H1 (cell line): ENCODE measurements at regions not wholly inside any gene's neighbourhood (a gene's known extent, or its start where the extent isn't known, plus 50 kb on each side); places are given as distances from the start of the nearest gene placed in this dataset.

ENCODE experiments used
- CHD2 ChIP-seq: IDR thresholded peaks from 2 replicates; pipeline ENCODE4 v1.6.1; 2012; ENCODE audit warnings: low read length, improper control_type of control experiment
- CTCF ChIP-seq, 3 experiments: IDR thresholded peaks; 1 replicate in 2 of 3; 2 replicates in 1 of 3; pipeline versions ENCODE4 v1.5.1 to v1.6.1; 2011; ENCODE audit warnings: low read length in 3 of 3, mild to moderate bottlenecking in 3 of 3, inconsistent platforms in 2 of 3, low read depth in 1 of 3, moderate library complexity in 1 of 3; ENCODE audit not compliant: insufficient read depth in 1 of 3; ENCODE audit errors: control extremely low read depth in 1 of 3
- EP300 ChIP-seq, 2 experiments: IDR thresholded peaks; 1 replicate in 1 of 2; 2 replicates in 1 of 2; pipeline ENCODE4 v1.6.1; 2011 to 2012; ENCODE audit warnings: low read depth in 2 of 2, low read length in 2 of 2, mild to moderate bottlenecking in 2 of 2, borderline replicate concordance in 1 of 2, inconsistent platforms in 1 of 2, moderate library complexity in 1 of 2
- RXRA ChIP-seq: IDR thresholded peaks from 2 replicates; pipeline ENCODE4 v1.6.1; 2011; ENCODE audit warnings: low read depth, mild to moderate bottlenecking, low read length, moderate library complexity; ENCODE audit not compliant: insufficient read depth

DNA sequence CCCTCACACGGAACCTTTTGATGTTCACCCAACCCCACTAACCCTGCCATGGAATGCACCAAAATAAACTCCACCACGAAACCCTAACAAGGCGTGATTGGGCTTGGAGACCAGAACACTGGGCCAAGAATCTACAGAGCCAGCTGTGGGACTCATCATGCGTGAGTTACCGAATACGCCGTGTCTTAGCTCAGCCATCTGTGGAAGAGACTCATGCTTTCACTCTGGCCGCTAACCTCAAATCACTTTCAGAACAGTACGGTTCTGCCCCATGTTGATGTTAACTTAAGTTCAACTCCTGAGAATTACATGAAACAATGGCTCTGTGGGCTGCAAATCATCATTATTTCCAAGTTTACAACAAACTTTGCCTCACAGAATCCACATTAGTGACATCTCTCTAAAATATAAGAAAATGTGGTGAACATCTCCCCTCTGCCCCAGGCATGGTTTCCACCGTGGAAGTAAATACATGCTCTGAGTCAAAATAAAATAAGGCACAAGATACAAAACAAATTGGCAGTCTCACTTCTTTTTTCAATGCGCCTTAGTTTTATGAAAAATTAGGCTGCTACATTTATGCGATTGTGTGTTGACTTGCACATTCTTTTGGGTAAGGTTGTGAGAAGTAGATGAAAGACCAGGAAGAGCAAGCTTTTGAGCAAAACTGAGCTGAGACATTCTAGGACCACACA lies 308.9 kb upstream of the EXOC2 start:
- TF ChIP-seq RXRA = no peak
- TF ChIP-seq EP300 (IDR thresholded peaks at IDR 0.05; ENCODE audit: borderline replicate concordance in 1 of 2, low read depth in 2 of 2, low read length in 2 of 2) = no peak
- no peak for TF ChIP-seq CHD2
- no peak for TF ChIP-seq CTCF (IDR thresholded peaks at IDR 0.05; ENCODE audit: control extremely low read depth in 1 of 3, insufficient read depth in 1 of 3, low read depth in 1 of 3, low read length in 3 of 3)
